NCI-H345 (cell line): ENCODE measurements at regions not wholly inside any gene's neighbourhood (a gene's known extent, or its start where the extent isn't known, plus 50 kb on each side); places are given as distances from the start of the nearest gene placed in this dataset.
A peak's percentile ranks its signal among the peaks of the same experiment; 100 is the strongest.

Source experiments
- DNase-seq: peaks from one replicate; lab custom pipeline; 2025; lab: John Stamatoyannopoulos, UW

- no peak for DNase-seq
Measured at GRCh38 chr9:95670122-95670521, 153.4 kb upstream of the PTCH1 start.

DNA sequence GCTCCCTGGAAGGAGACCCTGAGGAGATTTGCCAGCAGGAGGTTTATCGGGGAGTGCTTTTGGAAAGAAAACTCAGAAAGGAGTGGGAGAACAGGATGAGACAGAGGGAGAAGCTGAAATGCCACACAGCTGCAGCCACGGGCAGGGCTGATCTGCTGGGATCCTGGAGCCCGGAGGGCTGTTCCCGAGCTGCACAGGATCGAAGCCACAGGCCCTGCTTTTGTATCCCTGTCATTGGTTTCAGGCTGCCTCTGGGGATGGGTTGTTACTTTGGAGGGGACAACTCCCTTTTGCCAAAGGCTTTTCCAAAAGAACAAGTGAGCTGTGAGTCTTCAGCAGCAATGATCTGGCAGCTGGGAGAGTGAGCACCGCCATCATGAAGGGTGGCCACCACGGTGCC lies 152.5 kb upstream of the PTCH1 start:
- DNase-seq, result no peak

- DNase-seq, result peak; percentile 42
Measured at GRCh38 chr9:95667789-95668188, 151.0 kb upstream of the PTCH1 start.

GRCh38 chr9:95666785-95667155 lies 150.0 kb upstream of the PTCH1 start:
- no peak for DNase-seq

- DNase-seq, result no peak
Measured at GRCh38 chr9:95666096-95666784, 149.5 kb upstream of the PTCH1 start.

GRCh38 chr9:95653246-95653645 lies 136.5 kb upstream of the PTCH1 start:
- no peak for DNase-seq

DNA sequence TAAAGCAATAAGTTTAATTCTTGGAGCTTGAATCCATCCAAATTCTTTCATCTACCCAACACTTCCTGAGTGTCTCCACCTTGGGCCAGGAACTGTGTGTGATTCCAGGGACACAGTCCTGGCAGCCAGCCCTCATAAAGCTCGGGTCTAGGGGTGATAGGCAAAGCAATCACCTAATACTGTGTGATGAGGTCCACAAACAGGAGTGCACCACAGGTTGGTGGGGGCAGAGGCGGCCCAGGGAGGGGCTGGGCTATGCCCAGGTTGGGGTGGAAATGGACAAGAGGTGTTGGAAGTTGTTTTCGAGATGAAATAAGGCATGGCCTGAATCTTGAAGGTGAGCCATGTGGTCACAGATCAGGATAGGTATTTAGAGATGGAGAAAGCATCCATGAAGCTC lies 133.9 kb upstream of the PTCH1 start:
- DNase-seq, result no peak

DNA sequence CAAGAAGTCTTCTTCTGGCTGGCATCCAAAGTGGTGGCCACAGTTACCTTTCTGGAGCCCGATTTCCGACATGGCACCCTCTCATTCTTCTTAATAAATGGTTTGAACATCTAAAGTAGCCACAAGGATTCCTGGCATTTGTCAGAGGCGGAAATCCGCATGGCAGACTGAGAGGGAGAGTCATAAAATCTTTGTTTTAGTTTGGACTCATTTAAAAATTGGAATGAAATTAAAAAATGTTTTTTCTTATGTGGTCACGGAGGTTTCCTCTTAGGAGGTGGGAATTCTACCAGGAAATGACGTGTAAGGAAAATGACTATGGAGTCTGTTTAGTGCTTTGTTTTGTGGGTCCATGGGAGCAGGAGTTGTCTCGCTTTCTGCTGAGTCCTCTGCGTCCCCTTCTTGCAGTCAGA lies 133.0 kb upstream of the PTCH1 start:
- no peak for DNase-seq

DNA sequence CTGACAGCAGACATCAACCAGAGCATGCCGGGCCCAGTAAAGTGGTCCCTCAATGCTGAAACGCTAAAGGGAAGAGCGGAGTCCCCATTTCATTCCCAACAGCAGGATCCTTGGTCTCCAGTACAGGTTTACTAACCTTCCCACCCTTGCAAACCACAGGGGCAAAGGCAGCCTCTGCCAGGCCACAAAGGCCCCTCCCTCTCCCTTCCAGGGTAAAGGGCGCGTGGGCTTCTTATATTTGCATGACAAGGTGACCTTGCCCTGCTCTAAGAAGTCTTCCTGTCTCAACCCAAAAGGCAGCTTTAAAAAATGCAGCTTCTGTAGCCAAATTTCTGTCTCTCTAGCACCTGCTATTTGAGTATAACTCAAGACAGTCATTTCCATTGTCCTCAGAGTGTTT lies 131.5 kb upstream of the PTCH1 start:
- DNase-seq, result no peak

DNA sequence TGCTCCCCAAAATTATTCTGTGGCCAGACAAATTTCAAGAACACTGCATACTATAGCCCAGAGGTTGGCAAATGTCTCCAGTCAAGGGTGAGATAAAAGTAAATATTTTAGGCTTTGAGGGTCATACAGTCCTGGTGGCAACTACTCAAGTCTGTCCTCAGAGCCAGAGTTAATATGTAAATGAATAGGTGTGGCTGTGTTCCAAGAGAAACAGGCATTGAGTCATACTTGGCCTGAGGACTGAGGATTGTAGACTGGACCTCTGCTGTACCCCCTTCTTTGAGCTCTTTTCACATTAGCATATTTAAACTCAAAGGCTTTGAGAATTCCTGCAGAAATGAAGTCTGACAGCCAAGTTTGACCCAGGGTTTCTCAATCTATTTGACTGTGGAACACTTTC lies 129.2 kb upstream of the PTCH1 start:
- no peak for DNase-seq

- DNase-seq, result no peak
Measured at GRCh38 chr9:95645579-95645978, 128.8 kb upstream of the PTCH1 start.

DNA sequence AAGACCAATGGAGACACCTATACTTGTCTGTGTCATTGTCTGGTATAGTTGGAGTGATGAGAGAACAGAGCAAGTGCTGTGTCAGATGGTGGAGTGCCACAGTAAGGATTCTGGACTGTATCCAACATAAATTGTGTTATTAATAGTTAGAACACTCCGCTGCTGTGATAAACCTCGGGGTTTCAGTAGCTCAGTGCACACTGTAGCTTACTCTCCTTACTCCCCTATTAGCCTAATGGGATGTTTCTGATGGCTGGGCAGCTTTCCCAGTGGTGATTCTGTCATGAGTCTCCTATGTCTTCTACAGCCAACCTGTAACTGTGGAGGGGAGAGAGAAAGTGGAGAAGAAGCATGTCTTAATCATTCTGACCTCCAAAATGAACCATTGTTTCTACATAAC lies 127.6 kb upstream of the PTCH1 start:
- DNase-seq, result no peak

DNA sequence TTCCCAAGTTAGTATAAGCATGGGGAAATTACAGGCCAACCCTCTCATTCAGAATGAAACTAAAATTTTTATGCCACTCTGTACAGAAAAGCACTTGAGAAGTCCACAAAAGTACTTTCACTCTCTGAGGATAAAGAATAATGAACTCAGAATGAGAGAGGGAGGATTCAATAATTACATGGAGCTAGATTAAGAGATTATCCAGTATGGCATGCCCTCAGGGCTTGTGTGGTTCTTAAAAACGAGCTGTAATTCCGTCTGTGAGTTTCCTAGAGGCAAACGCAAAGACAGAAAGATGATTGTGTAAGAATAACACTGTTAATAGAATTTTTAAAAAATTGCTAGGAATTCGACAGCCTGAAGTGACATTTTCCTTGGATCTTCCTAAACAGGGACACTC lies 126.8 kb upstream of the PTCH1 start:
- no peak for DNase-seq

DNA sequence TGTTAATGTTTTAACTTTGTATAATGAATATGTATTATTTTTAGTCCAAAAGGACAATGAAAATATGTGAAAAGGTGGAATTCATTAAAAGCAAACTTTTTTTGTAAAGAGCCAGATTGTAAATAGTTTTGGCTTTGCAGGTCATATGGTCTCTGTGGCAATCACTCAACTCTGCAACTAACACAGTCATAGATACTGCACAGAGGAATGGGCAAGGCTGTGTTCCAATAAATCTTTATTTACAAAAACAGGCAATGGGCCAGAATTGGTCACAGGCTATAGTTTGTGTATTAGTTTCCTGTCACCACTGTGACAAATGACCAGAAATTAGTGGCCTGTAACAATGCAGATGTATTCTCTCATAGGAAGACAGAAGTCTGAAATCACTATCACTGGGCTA lies 125.4 kb upstream of the PTCH1 start:
- DNase-seq, result no peak

DNA sequence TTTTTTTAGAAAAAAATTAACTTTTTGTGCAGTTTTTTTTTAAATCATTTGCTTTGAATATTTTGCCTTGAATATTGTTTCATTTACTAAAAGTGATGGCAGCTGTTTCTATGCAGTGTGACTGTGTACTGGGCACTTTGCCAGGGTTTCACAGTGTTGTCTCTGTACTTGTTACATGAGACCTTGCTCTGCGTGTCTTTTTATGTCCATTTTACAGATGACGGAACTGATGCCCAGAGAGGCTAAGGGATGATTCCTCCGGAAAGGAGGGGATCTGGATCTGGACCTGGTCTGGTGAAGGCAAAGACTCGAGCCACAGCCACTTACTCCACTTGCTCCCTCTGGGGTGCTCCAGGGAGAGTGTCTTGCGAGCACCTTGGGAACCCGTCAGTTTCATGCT lies 124.8 kb upstream of the PTCH1 start:
- DNase-seq, result peak; percentile 22

- no peak for DNase-seq
Measured at GRCh38 chr9:95640336-95640735, 123.6 kb upstream of the PTCH1 start.

- DNase-seq, result no peak
Measured at GRCh38 chr9:95635986-95636671, 119.4 kb upstream of the PTCH1 start.

- DNase-seq, result no peak
Measured at GRCh38 chr9:95634536-95634935, 117.8 kb upstream of the PTCH1 start.

DNA sequence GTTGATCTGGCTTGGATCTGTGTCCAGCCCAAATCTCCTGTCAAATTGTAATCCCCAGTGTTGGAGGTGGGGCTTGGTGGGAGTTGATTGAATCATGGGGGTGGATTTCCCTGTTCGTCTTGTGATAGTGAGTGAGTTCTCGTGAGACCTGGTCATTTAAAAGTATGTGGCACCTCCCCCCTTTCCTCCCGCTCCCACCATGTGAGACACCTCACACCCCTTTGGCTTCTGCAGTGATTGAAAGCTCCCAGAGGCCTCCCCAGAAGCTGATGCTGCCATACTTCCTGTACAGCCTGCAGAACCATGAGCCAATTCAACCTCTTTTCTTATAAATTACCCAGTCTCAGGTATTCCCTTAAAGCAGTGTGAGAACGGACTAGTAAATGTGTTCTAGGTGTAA lies 117.3 kb upstream of the PTCH1 start:
- no peak for DNase-seq

GRCh38 chr9:95629585-95629984 lies 112.8 kb upstream of the PTCH1 start:
- DNase-seq, result no peak

GRCh38 chr9:95627802-95628201 lies 111.0 kb upstream of the PTCH1 start:
- DNase-seq, result no peak

- no peak for DNase-seq
Measured at GRCh38 chr9:95626885-95627558, 110.3 kb upstream of the PTCH1 start.

DNA sequence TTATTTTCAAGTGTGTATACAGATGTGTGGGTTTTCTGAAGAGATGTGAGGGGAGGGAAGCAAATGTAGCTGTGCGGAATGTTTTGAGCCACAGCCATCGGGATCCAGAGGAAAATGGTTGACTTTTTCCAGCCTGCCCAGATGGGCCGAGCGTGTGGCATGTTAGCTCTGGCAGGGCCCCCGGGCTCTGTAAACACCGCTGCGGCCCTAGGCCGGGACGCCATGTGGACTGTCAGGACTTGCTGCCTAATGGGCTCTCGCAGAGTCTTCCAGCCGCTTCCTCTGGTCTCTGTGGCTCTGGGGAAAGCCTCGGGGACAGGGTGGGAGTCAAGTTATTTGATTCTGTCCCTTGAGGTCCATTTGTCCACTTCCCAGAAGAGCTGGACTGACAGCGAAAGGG lies 109.6 kb upstream of the PTCH1 start:
- no peak for DNase-seq

GRCh38 chr9:95623640-95624039 lies 106.9 kb upstream of the PTCH1 start:
- no peak for DNase-seq
